ENCODE measurements at regions not wholly inside any gene's neighbourhood (a gene's known extent, or its start where the extent isn't known, plus 50 kb on each side); places are given as distances from the start of the nearest gene placed in this dataset.

GRCh38 chr6:80689716-80690395 is 583.4 kb downstream of the BCKDHB start:
- DNase-seq: no peak

- DNase-seq: no peak
Observed at GRCh38 chr6:80679992-80680391, 573.5 kb downstream of the BCKDHB start.

GRCh38 chr6:80676386-80676785 is 569.9 kb downstream of the BCKDHB start:
- no peak for DNase-seq

- DNase-seq: no peak
Observed at GRCh38 chr6:80674669-80675068, 568.2 kb downstream of the BCKDHB start.

GRCh38 chr6:80673367-80673766 is 566.9 kb downstream of the BCKDHB start:
- no peak for DNase-seq

GRCh38 chr6:80667006-80667405 is 560.5 kb downstream of the BCKDHB start:
- no peak for DNase-seq

- no peak for DNase-seq
Observed at GRCh38 chr6:80658926-80659325, 552.5 kb downstream of the BCKDHB start.

GRCh38 chr6:80647156-80647555 is 540.7 kb downstream of the BCKDHB start:
- no peak for DNase-seq

- no peak for DNase-seq
Observed at GRCh38 chr6:80643881-80644280, 537.4 kb downstream of the BCKDHB start.

- no peak for DNase-seq
Observed at GRCh38 chr6:80642452-80642851, 536.0 kb downstream of the BCKDHB start.

- no peak for DNase-seq
Observed at GRCh38 chr6:80641591-80641990, 535.1 kb downstream of the BCKDHB start.

GRCh38 chr6:80640176-80640575 is 533.7 kb downstream of the BCKDHB start:
- DNase-seq: no peak

GRCh38 chr6:80639181-80639629 is 532.7 kb downstream of the BCKDHB start:
- no peak for DNase-seq

- no peak for DNase-seq
Observed at GRCh38 chr6:80638213-80639055, 532.0 kb downstream of the BCKDHB start.

GRCh38 chr6:80637312-80637711 is 530.8 kb downstream of the BCKDHB start:
- no peak for DNase-seq

- no peak for DNase-seq
Observed at GRCh38 chr6:80636689-80637088, 530.2 kb downstream of the BCKDHB start.

GRCh38 chr6:80633412-80633811 is 526.9 kb downstream of the BCKDHB start:
- no peak for DNase-seq

GRCh38 chr6:80625405-80625804 is 518.9 kb downstream of the BCKDHB start:
- DNase-seq: no peak

GRCh38 chr6:80623066-80623815 is 516.8 kb downstream of the BCKDHB start:
- DNase-seq: no peak

GRCh38 chr6:80622641-80623040 is 516.2 kb downstream of the BCKDHB start:
- no peak for DNase-seq

GRCh38 chr6:80618953-80619352 is 512.5 kb downstream of the BCKDHB start:
- no peak for DNase-seq

- no peak for DNase-seq
Observed at GRCh38 chr6:80610846-80611245, 504.4 kb downstream of the BCKDHB start.

- DNase-seq: no peak
Observed at GRCh38 chr6:80608881-80609280, 502.4 kb downstream of the BCKDHB start.
